ENCODE measurements at regions not wholly inside any gene's neighbourhood (a gene's known extent, or its start where the extent isn't known, plus 50 kb on each side); places are given as distances from the start of the nearest gene placed in this dataset.

DNA sequence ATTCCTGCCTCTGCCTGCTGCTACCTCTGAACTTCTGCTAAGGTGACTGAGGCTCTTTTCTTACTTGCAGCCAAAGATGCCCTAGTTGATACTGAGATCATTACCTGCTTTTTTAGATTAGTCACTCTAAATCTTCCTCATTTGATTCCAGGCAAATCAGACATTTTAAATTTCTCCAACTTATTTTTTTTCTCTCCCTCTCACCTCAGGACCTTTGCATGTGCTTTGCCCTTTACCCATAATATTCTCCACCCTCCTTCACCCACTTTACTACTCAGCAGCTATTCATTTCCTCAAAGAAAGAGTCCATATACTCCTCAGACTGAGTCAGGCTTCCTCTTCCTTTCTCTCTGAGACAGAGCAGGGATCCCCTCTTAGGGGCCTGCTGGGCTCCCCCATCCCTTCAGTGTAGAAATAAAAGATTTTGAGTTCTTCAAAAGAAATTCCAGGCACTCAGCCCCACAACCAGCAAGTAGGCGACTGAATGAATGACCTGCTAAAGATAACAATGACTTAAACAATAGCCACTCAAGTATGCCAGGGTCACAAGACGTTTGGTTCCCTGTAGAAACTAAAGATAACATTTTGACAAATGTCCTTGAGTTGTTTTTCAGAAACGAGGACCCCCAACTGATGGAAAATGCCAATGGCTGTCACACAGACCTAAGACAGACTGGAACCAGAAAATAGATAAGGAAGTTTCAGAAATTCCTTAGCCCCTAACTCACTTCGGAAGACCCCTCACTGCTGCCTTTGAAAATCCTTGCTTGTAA is 104.2 kb downstream of the MTNR1B start:
- H3K4me3 ChIP-seq (ENCODE audit: low read depth, low read length) = no peak overlapping the region
- no peak for TF ChIP-seq CTCF (IDR thresholded peaks at IDR 0.05; ENCODE audit: low read depth, low read length, missing control alignments)
- in situ Hi-C loops (cut with HindIII; ENCODE audit: low sequenced_read_pairs) = no loop called here
- no peak for DNase-seq (ENCODE audit: low read depth)

DNA sequence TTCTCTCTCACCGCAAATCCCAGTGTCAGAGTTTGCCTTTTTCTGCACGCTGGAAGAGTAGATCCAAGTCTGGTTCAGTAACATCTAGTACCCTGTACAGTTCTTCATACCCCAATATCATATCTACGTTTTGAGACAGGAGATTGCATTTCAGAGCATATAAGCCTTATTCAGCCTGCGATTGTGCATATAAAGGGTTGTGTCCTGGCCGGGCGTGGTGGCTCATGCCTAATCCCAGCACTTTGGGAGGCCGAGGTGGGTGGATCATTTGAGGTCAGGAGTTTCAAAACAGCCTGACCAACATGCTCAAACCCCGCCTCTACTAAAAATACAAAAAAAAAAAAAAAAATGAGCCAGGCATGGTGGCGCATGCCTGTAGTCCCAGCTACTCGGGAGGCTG is 104.9 kb downstream of the MTNR1B start:
- in situ Hi-C loops (cut with HindIII; ENCODE audit: low sequenced_read_pairs) = no loop called here
- H3K4me3 ChIP-seq (ENCODE audit: low read depth, low read length) = no peak overlapping the region
- TF ChIP-seq CTCF (IDR thresholded peaks at IDR 0.05; ENCODE audit: low read depth, low read length, missing control alignments) = no peak
- DNase-seq (ENCODE audit: low read depth) = no peak

GRCh38 chr11:93075782-93076181 is 106.3 kb downstream of the MTNR1B start:
- no peak overlapping the region for H3K4me3 ChIP-seq (ENCODE audit: low read depth, low read length)
- no peak for DNase-seq (ENCODE audit: low read depth)
- in situ Hi-C loops (cut with HindIII; ENCODE audit: low sequenced_read_pairs) = no loop called here
- TF ChIP-seq CTCF (IDR thresholded peaks at IDR 0.05; ENCODE audit: low read depth, low read length, missing control alignments) = no peak

GRCh38 chr11:93080146-93080759 is 110.8 kb downstream of the MTNR1B start:
- TF ChIP-seq CTCF (IDR thresholded peaks at IDR 0.05; ENCODE audit: low read depth, low read length, missing control alignments) = no peak
- no peak overlapping the region for H3K4me3 ChIP-seq (ENCODE audit: low read depth, low read length)
- DNase-seq (ENCODE audit: low read depth) = no peak
- in situ Hi-C loops (cut with HindIII; ENCODE audit: low sequenced_read_pairs) = no loop called here

GRCh38 chr11:93081694-93082093 is 112.2 kb downstream of the MTNR1B start:
- no peak for DNase-seq (ENCODE audit: low read depth)
- TF ChIP-seq CTCF (IDR thresholded peaks at IDR 0.05; ENCODE audit: low read depth, low read length, missing control alignments) = no peak
- in situ Hi-C loops (cut with HindIII; ENCODE audit: low sequenced_read_pairs) = no loop called here
- H3K4me3 ChIP-seq (ENCODE audit: low read depth, low read length) = no peak overlapping the region

DNA sequence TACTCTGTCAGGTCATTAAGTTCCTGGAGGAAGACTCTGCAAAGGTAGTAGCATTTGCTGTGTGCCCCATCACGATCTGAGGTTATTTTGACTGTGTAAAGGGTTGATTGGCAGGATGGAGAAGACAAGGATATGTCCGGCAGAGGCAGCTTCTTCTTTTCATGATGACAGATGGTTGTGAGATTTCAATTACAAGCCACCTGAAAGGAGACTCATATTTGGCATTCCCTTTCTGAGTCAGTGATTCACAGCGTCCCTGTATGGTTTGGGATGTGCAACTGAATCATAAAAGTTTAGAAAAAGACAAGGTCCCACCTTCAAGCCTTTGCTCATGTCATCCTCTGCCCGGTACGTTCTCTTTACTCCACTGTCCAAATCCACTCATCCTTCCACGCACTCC is 113.4 kb downstream of the MTNR1B start:
- no peak for DNase-seq (ENCODE audit: low read depth)
- no peak overlapping the region for H3K4me3 ChIP-seq (ENCODE audit: low read depth, low read length)
- in situ Hi-C loops (cut with HindIII; ENCODE audit: low sequenced_read_pairs) = no loop called here
- TF ChIP-seq CTCF (IDR thresholded peaks at IDR 0.05; ENCODE audit: low read depth, low read length, missing control alignments) = no peak

All from astrocyte of the cerebellum (primary cell).